HG02623 (cell line): ENCODE measurements at regions not wholly inside any gene's neighbourhood (a gene's known extent, or its start where the extent isn't known, plus 50 kb on each side); places are given as distances from the start of the nearest gene placed in this dataset.
"Not testable (repeated sequence)": the region's sequence is repeated elsewhere in the genome, so short reads cannot be mapped to it uniquely, and the experiment has no call there.

ENCODE experiments used
- ATAC-seq: cut with Tn5 transposase; IDR thresholded peaks from one replicate; pipeline ENCODE4 v1.9.1; 2021; ENCODE audit warnings: moderate library complexity; ENCODE audit not compliant: unreplicated experiment

GRCh38 chr2:138298900-138299299 is 202.7 kb upstream of the SPOPL start:
- ATAC-seq, result peak; percentile 45

GRCh38 chr2:138306626-138307025 is 194.9 kb upstream of the SPOPL start:
- no peak for ATAC-seq

- no peak for ATAC-seq
These were observed 194.5 kb upstream of the SPOPL start for GRCh38 chr2:138307099-138307498.

GRCh38 chr2:138309760-138310159 is 191.8 kb upstream of the SPOPL start:
- no peak for ATAC-seq

GRCh38 chr2:138312061-138312460 is 189.5 kb upstream of the SPOPL start:
- no peak for ATAC-seq

- not testable (repeated sequence) for ATAC-seq
These were observed 186.0 kb upstream of the SPOPL start for GRCh38 chr2:138315619-138316018.

GRCh38 chr2:138319616-138320015 is 182.0 kb upstream of the SPOPL start:
- ATAC-seq, result no peak

- ATAC-seq, result no peak
These were observed 180.1 kb upstream of the SPOPL start for GRCh38 chr2:138321458-138321857.

- no peak for ATAC-seq
These were observed 178.0 kb upstream of the SPOPL start for GRCh38 chr2:138323382-138324067.

- no peak for ATAC-seq
These were observed 177.3 kb upstream of the SPOPL start for GRCh38 chr2:138324068-138324771.

- ATAC-seq, result no peak
These were observed 173.6 kb upstream of the SPOPL start for GRCh38 chr2:138327967-138328366.

- ATAC-seq, result no peak
These were observed 172.4 kb upstream of the SPOPL start for GRCh38 chr2:138329162-138329561.

- no peak for ATAC-seq
These were observed 172.0 kb upstream of the SPOPL start for GRCh38 chr2:138329591-138329990.

- no peak for ATAC-seq
These were observed 168.4 kb upstream of the SPOPL start for GRCh38 chr2:138333121-138333520.

GRCh38 chr2:138333677-138334076 is 167.9 kb upstream of the SPOPL start:
- no peak for ATAC-seq

- no peak for ATAC-seq
These were observed 167.2 kb upstream of the SPOPL start for GRCh38 chr2:138334323-138334722.

GRCh38 chr2:138335036-138335435 is 166.5 kb upstream of the SPOPL start:
- no peak for ATAC-seq

GRCh38 chr2:138336146-138336545 is 165.4 kb upstream of the SPOPL start:
- no peak for ATAC-seq

GRCh38 chr2:138355244-138355643 is 146.3 kb upstream of the SPOPL start:
- no peak for ATAC-seq

- ATAC-seq, result no peak
These were observed 145.4 kb upstream of the SPOPL start for GRCh38 chr2:138356178-138356577.

- peak; percentile 84 for ATAC-seq
These were observed 142.0 kb upstream of the SPOPL start for GRCh38 chr2:138359532-138359931.

- no peak for ATAC-seq
These were observed 136.9 kb upstream of the SPOPL start for GRCh38 chr2:138364554-138365162.
